ENCODE measurements at regions not wholly inside any gene's neighbourhood (a gene's known extent, or its start where the extent isn't known, plus 50 kb on each side); places are given as distances from the start of the nearest gene placed in this dataset.

DNA sequence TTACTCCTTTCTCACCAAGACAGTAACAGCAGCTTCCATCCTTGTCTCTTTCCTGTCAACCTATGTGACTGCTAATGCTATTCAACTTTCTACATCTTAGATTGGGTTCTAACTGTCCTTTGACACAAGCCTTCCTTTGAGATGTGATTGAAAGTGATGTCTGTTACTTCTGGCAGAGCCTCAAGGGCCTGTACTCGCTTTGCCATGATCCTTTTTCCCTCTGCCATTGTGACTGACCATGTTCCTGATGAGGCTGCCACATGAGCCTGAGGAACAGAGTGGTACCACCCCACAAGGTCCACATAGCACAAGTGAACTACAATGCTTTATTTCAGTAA is 138.8 kb upstream of the RAB4A start:
- TF ChIP-seq, protein P1, sequence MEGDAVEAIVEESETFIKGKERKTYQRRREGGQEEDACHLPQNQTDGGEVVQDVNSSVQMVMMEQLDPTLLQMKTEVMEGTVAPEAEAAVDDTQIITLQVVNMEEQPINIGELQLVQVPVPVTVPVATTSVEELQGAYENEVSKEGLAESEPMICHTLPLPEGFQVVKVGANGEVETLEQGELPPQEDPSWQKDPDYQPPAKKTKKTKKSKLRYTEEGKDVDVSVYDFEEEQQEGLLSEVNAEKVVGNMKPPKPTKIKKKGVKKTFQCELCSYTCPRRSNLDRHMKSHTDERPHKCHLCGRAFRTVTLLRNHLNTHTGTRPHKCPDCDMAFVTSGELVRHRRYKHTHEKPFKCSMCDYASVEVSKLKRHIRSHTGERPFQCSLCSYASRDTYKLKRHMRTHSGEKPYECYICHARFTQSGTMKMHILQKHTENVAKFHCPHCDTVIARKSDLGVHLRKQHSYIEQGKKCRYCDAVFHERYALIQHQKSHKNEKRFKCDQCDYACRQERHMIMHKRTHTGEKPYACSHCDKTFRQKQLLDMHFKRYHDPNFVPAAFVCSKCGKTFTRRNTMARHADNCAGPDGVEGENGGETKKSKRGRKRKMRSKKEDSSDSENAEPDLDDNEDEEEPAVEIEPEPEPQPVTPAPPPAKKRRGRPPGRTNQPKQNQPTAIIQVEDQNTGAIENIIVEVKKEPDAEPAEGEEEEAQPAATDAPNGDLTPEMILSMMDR (IDR thresholded peaks at IDR 0.05; ENCODE audit: low read length): no peak
- TF ChIP-seq EZH2phosphoT487 (IDR thresholded peaks at IDR 0.05; ENCODE audit: low read length) (no peak), EZH2 (optimal IDR thresholded peaks at IDR 0.05; ENCODE audit: low read depth, low read length) (no peak)
